NCI-H345 treated with DMSO at 0.1 percent for 48 hours (cell line): ENCODE measurements at regions not wholly inside any gene's neighbourhood (a gene's known extent, or its start where the extent isn't known, plus 50 kb on each side); places are given as distances from the start of the nearest gene placed in this dataset.

Experiments used
- DNase-seq: peaks from one replicate; lab custom pipeline; 2025; ENCODE audit not compliant: unreplicated experiment; lab: John Stamatoyannopoulos, UW

DNA sequence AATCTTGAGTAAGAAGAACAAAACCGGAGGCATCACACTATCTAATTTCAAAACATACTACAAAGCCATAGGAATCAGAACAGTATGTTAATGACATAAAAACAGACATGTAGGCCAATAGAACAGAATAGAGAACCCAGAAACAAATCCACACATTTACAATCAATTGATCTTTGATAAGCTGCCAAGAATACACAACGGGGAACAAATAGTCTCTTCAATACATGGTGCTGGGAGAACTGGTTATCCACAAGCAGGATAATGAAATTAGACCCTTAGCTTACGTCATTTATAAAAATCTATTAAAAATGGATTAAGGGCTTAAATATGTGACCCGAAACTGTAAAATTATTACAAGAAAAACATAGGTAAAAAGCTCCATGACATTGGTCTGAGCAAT lies 417.7 kb downstream of the INSC start:
- DNase-seq, result no peak

DNA sequence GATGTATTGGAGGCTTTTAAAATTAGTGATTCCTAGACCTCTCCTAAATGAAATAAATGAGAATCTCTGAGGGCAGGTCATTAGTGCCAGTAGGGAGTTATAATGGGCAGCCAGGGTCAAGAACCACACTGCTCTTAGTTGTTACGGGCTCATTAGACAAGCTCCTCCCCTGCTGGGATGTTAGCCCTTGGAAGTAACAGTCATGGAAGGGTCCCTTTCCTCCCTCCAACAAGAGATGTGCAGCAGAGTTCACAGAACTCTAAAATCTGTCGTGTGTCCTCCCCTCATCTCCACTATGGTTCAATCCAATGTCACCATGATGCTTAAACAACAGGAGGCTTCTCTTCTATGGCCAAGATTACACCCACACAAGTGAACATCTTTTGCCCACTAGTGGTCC lies 419.5 kb downstream of the INSC start:
- DNase-seq, result no peak

DNA sequence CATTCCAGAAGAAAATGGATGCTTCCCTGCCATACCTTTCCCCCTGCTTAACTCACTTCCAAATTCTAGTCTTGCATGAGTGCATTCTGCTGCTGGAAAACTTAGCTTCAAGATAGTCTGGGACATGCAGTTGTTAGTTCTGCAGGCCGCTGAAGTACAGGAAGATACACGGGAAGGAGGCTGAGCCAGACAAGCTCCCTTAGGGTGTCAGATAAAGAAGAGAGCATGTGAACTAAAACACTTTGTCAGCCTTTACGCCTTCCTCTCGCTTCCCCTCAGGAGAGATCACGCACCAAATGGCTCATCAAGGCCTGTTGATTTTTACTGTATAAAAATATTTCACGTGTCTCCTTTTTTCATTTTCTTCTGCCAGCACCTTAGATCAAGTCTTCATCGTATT lies 420.7 kb downstream of the INSC start:
- no peak for DNase-seq

DNA sequence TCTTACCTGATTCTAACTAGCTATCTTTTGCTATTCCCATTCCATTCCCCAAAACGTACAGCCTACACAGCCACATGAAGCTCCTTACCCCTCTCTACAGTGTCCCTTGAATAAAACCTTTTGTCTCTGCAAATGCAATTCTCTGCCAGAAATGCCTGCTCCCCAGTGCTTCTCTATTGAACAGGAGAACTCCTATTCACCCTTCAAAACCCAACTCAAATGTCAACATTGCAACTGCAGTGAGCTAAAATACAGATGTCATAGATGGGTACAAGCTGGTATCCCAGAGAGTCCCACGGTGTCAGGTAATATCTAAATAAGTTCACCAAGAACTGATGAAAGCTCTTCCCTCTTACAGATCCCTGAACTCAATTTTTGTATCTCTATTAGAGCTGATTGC lies 421.7 kb downstream of the INSC start:
- no peak for DNase-seq

DNA sequence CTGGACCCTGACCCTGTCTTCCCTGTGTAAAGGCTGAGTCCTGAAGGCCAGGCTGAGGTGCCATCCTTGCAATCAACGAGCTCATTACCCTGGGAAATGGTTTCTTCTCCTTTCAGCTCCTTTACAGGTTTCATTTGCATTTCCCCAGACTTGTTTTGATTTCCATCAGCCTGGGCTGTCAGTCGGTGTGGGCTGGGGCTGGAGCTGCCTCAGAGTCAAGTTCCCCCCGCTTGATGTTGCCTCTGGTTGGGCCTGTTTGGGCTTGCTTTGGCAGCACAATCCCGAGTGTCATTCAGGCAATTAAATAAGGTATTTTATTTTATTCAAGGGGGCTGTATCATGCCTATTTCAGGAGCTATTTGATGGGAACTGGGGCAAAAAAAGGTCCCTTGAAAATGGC lies 424.9 kb downstream of the INSC start:
- DNase-seq, result no peak

DNA sequence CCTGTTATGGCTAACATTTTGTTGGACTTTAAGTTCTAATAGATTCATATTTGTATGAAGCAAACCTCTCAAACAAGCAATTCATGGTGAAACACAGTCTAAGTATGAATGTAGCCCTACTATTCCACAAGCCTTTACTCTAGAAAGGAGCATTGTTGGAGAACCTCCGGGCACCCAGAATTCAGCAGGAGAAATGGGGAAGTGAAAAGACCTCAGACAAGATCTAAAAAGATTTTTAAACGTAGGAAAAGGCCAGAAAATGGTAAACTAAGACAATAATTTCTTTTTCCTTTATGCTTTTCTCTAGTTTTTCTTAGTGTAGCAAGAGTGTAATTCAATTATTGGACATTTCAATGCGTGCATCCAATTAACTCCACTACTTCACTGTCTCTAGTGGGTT lies 426.4 kb downstream of the INSC start:
- no peak for DNase-seq

DNA sequence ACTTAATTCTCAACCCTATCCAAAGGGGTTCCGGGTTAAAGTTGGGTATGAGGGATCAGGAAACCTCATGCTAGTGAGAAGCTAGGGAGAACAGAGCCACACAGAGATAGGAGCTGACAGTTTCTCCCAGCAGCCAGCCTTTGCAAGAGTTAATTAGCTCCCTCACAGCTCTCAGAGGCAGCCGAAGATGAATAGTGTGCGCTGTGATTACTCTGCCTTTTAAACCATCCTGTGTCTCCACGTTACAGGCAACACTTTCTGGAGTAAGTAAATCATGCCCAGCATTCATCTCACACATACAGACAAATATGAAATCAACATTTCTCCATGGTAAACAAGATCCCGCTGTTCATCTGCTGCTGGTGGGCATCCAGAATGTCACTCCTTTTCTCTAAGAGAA lies 429.6 kb downstream of the INSC start:
- no peak for DNase-seq

DNA sequence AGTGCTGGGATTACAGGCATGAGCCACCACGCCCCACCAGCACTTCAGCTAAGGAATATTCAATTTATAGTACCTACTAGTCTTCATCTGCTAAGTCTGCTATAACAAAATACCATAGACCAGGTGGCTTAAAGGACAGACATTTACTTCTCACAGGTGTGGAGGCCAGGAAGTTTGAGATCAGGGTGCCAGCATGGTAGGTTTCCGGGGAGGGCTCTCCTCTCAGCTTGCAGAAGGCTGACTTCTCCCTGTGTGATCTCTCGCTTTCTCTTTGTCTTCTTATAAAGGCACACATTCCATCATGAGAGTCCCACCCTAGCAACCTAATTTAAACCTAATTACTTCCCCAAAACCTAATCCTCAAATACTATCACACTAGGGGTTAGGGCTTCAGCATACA lies 433.0 kb downstream of the INSC start:
- DNase-seq, result no peak

DNA sequence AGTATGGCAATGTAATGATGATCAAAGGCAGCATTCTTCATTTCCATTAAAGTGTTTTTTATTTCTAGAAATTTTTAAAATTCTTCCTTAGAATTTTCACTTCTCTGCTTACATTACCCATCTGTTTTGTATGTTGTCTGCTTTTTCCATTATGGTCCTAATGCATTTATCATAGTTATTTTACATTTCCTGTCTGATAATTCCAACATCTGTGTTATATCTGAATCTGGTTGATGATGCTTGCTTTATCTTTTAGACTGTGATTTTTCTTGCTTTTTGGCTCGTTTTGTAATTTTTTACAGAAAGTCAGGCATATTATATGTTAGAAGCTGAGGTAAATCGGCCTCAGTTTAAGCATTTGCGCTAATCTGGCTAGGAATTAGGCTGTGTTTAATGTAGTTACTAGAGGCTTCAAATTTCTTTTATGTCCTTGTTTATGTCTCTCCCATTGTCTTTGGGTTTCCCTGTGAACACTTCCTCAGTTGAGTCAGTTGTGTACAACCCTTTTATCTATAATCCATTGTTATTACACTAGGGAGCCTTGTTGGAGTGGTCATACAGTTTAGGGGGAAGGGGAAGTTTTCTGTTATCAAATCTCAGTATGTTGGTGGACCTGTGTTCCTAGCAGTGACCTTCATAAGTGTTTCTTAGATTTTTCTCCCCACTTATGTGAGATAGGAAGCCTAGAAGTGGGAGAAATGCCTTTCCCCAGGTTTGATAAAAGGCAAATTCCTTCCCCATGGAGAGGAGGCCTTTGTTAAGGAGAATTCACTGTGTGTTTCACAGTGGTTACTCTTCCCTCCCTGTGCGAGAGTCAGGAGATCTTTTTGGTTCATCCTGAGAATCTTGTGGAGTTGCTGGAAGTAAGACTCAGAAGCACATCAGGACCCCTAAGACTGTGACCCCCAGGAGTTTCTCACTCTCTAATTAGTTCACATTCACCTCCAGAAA lies 437.5 kb downstream of the INSC start:
- no peak for DNase-seq

DNA sequence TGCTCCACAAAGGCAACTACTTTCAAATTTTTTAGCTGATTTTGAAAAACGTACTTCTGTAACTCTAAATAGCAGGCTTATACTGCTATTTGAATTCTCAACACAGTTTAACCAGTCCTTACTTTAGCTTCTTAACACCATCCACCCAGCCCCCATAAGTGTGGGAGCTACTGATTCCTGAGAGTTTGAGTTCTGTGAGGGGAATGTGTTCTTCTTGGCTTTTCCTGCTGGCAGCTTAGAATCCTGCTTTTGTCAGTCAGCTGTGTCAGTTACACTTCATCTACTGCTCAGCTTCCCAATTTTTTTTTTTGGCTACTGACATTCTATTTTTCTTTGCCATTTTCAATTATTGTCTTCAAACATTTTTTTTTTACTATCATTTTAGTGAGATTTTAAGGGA lies 440.4 kb downstream of the INSC start:
- no peak for DNase-seq

DNA sequence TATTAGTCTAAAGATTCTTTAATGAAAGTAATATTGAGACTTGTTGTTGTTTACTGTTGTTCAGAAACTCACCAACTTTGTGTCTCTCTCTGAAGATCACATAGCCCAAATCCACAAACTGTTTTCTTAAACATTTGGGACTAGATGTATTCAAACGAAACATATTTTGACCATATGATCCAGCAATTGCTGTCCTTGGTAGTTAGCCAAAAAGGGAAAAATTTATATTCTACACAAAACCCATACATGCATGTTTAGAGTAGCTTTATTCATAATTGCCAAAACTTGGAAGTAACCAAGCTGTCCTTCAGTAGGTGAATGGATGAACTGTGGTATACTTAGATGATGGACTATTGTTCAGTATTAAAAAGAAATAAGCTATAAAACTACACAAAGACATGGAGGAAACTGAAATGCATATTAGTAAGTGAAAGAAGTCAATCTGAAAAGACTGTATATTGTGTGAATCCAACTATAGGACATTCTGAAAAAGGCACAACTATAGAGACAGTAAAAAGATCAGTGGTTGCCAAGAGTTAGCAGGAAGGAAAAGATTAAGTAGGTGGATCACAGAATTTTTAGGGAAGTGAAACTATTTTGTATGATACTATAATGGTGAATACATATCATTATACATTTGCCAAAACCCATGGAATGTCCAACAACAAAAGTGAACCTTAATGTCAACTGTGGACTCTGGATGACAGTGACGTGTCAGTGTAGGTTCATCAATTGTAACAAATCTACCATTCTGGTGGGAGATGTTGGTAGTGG lies 442.9 kb downstream of the INSC start:
- no peak for DNase-seq

DNA sequence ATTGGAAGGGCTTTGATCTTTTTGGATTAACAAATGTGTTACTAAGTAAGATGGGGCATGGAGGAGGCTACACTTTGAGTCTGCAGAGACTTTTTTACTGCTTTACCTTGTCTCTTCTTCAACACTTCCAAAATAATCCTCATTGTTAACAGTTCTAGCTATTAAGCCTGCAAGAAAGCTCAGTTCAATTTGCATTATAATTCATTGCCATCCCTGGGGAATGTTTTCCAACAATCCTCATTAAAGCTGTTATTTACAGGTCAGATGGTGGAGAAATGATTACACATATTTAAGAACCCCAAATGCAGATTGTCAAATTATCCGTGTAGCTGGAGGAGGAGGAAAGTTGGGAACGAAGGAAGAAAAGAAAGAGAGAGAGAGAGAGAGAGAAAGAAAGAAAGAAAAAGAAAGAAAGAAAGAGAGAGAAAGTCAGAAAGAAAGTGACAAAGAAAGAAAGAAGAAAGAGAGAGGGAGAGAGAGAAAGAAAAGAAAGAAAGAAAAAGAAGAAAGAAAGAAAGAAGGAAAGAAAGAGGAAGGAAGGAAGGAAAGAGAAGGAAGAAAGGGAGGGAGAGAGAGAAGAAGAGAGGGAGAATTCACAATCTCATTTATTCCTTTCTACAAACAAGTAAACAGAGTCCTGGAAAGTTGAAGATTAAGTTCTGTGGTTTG lies 443.9 kb downstream of the INSC start:
- no peak for DNase-seq

DNA sequence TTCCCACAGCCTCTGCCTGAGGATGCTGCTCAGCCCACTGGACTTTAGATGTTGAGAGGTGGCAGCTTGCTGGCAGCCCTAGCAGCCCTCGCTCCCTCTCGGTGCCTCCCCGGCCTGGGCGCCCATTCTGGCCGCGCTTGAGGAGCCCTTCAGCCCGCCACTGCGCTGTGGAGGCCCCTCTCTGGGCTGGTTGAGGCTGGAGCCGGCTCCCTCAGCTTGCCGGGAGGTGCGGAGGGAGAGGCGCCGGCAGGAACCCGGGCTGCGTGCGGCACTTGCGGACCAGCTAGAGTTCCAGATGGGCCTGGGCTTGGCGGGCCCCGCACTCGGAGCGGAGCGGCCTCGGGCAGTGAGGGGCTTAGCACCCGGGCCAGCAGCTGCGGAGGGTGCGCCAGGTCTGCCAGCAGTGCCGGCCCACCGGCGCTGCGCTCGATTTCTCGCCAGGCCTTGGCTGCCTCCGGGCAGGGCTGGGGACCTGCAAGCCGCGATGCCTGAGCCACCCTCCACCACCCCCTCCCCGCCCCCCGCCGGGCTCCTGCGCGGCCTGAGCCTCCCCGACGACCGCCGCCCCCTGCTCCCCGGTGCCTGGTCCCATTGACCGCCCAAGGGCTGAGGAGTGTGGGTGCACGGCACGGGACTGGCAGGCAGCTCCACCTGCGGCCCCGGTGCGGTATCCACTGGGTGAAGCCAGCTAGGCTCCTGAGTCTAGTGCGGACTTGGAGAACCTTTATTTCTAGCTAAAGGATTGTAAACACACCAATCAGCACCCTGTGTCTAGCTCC lies 446.2 kb downstream of the INSC start:
- no peak for DNase-seq

DNA sequence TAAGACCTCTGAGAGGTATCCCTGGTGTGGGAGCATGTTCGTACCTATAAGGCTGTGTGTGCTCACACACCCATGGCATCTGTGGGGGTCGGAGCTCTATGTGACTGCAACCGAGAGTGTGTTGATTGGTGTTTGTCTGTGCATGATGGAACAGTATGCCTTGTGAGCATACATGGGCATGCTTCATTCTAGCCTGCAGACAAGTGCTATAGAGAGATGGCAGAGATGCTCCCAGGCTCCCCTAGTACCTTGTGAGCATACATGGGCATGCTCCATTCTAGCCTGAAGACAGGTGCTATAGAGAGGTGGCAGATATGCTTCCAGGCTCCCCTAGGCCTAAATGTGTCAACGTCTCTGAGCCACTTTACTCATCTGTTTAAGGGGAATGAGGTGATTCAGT lies 447.5 kb downstream of the INSC start:
- no peak for DNase-seq

DNA sequence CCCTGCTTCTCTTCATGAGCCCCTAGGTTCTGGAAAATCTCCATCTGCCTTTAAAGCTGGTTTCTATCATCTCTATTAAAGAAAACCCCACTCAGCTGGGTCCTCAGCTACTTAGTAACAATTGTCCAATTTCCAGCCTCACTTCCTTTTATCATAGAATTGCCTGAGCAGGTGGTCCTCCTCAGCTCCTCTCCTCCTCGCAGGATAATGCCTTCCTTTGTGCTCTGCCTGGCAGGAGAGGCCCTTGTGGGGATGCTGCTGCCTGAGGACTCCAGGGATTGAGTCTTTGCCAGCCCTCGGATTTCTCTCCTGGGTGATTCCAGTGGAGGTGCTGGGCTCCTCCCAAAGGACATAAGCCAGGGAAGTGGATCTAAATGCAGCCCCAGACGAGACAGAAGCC lies 448.3 kb downstream of the INSC start:
- DNase-seq, result peak; percentile 87

DNA sequence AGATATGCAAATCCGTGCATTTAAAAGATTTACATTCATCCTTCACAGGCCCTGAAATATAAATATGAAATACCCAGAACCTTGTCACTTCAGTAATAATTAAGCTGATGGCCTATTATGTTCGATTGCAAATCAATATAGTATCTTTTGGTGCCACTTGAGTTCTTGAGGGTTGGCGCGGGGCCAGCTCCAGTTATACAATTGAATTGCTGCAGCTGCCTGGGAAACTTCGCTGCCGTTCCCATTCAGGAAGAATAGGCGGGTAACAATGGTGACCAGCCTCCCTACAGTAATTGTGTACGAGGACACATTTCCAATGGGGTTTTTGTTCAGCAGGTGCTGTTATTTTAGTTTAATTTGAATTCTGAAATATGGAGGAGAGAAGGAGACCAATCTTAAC lies 451.2 kb downstream of the INSC start:
- DNase-seq, result peak; percentile 94

DNA sequence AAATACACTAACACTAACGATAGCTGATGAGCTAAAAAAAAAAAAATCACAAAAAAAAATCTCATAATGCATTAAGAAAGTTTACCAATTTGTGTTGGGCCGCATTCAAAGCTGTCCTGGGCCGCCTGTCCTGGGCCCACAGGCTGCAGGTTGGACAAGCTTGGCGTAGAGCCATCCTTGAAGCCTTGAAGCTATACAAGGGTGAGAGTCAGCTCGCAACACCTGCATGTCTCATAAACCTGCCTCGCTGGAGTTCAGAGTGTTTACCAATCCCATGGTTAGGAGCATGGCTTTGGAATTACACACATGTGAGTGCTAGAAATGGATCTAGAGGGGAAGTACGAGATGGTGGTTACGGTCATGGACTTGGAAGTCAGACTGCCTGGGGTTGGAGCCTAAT lies 453.7 kb downstream of the INSC start:
- DNase-seq, result peak; percentile 78

DNA sequence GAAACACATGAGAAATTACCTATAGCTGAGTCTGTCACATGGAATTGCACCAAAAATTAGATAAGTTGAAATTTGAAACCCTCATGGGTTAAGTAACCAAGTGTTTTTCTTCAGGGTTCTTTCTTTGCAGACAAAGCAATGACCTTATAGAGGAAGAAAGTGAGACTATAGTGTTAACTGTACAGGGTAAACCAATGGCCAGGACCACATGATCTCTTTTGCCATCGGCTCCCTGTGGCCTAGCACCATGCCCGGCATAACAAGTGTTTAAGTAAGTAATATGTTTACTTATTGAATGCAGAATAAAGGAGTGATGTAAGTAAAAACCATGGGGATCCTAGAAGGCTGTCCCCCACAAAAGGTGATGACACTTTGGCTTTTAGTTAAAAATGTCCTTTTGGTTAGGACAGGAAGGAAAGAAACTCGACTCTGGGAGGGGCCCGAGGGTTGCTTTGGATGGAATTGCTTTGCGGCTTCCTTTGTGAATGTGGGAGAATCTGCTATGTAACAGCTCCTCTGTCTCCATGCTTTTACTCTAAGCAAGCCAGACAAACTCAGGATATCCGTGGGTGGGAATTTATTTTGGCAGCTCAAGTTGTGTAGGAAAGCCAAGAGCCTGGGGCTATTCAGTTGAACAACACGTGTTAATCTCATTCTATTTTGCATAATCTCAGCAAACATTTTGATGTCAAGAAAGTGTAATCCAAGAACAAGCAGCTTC lies 454.7 kb downstream of the INSC start:
- DNase-seq, result peak; percentile 65

DNA sequence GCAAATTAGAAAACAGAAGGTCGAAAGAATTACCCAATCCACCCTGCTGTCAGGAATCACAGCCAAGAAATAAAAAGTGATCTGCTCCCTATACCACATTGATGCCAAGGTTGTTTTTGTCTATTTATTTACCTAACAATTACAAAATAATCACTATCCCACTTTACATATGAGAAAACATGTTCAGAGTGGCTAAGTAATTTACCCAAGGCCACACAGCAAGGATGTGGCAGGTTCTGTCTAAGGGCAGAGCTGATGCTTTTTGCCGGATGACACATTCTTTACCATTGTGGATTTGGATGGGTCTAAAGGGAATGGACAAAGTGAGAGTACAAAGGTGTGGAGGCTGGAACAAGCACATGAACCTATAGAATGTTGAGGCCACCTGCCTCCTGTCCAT lies 460.7 kb downstream of the INSC start:
- no peak for DNase-seq

DNA sequence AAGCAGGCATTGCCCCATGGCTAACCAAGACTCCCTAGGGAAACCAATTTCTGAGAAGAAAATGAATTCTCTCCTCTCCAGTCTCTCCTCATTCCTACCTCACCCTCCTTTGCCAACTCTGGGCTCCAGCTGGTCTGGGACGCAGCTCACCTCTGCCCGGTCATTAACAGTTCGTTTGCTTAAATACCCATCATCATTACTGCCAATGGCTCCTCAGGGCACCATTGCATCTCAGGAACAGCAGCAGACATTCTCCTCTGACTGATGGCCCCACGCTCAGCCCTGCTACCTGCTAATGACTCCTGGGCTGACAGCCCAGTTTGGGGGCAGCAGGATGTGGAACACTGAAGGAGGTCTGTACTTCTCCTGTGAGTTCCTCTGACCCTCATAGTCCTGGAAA lies 462.0 kb downstream of the INSC start:
- no peak for DNase-seq
